ENCODE measurements at regions not wholly inside any gene's neighbourhood (a gene's known extent, or its start where the extent isn't known, plus 50 kb on each side); places are given as distances from the start of the nearest gene placed in this dataset.

GRCh38 chr12:11981121-11981733 is 89.5 kb upstream of the BCL2L14 start:
- TF ChIP-seq CTCF (IDR thresholded peaks at IDR 0.05) (no peak), POLR2A (IDR thresholded peaks at IDR 0.05) (no peak)
